CD4-positive, CD25-positive, alpha-beta regulatory T cell (primary cell): ENCODE measurements at regions not wholly inside any gene's neighbourhood (a gene's known extent, or its start where the extent isn't known, plus 50 kb on each side); places are given as distances from the start of the nearest gene placed in this dataset.

Experiments
- ATAC-seq, 2 donors: fragments of 150-1000 bp; cut with Tn5 transposase; one replicate each; pipeline ENCODE4 v1.10.0; 2021; ENCODE audit warnings: low read depth in 2 of 2, moderate number of reproducible peaks in 2 of 2, moderate library complexity in 1 of 2
- DNase-seq, 3 donors: peaks; one replicate each; pipeline versions ENCODE4 v3.0.0 to v3.0.0-alpha.2; 2012 to 2022; ENCODE audit warnings: mixed read lengths in 1 of 3
- H3K27ac ChIP-seq: one replicate; pipeline ENCODE4 v1.7.0; 2013; ENCODE audit warnings: mild to moderate bottlenecking, low read length; ENCODE audit not compliant: insufficient read depth, poor library complexity, severe bottlenecking
- H3K27me3 ChIP-seq: one replicate; pipeline ENCODE4 v1.7.0; 2013; ENCODE audit warnings: low read length; ENCODE audit not compliant: control insufficient read depth, insufficient read depth
- H3K36me3 ChIP-seq: one replicate; pipeline ENCODE4 v1.7.0; 2013; ENCODE audit warnings: mild to moderate bottlenecking, low read length, moderate library complexity; ENCODE audit not compliant: control insufficient read depth, insufficient read depth
- H3K4me1 ChIP-seq: 2 replicates; pipeline ENCODE4 v1.7.0; 2013; ENCODE audit warnings: mild to moderate bottlenecking, low read length; ENCODE audit not compliant: insufficient read depth, control insufficient read depth, poor library complexity, severe bottlenecking
- H3K4me3 ChIP-seq: one replicate; pipeline ENCODE4 v1.7.0; 2013; ENCODE audit warnings: low read depth, mild to moderate bottlenecking, low read length, moderate library complexity
- H3K9me3 ChIP-seq, 2 experiments: 1 replicate in 1 of 2; 2 replicates in 1 of 2; pipeline ENCODE4 v1.7.0; 2013; ENCODE audit warnings: low read length in 2 of 2, mild to moderate bottlenecking in 1 of 2, moderate library complexity in 1 of 2; ENCODE audit not compliant: control insufficient read depth in 2 of 2
- H3K27ac Mint-ChIP-seq, 3 donors: one replicate each; pipeline ENCODE4 v1.8.0; 2020 to 2022; ENCODE audit warnings: mild to moderate bottlenecking in 3 of 3, mixed read lengths in 3 of 3, moderate library complexity in 2 of 3
- H3K27me3 Mint-ChIP-seq: one replicate; pipeline ENCODE4 v1.8.0; 2022; ENCODE audit warnings: mild to moderate bottlenecking, mixed read lengths
- H3K36me3 Mint-ChIP-seq: one replicate; pipeline ENCODE4 v1.8.0; 2020; ENCODE audit warnings: mixed read lengths
- H3K4me1 Mint-ChIP-seq, 4 donors: one replicate each; pipeline ENCODE4 v1.8.0; 2020 to 2022; ENCODE audit warnings: mixed read lengths in 4 of 4, mild to moderate bottlenecking in 1 of 4
- H3K4me3 Mint-ChIP-seq, 4 donors: one replicate each; pipeline ENCODE4 v1.8.0; 2020 to 2022; ENCODE audit warnings: mild to moderate bottlenecking in 4 of 4, mixed read lengths in 4 of 4, moderate library complexity in 3 of 4
- H3K9me3 Mint-ChIP-seq, 7 donors: one replicate each; pipeline ENCODE4 v1.8.0; 2020 to 2022; ENCODE audit warnings: mixed read lengths in 7 of 7, mild to moderate bottlenecking in 3 of 7, moderate library complexity in 2 of 7

DNA sequence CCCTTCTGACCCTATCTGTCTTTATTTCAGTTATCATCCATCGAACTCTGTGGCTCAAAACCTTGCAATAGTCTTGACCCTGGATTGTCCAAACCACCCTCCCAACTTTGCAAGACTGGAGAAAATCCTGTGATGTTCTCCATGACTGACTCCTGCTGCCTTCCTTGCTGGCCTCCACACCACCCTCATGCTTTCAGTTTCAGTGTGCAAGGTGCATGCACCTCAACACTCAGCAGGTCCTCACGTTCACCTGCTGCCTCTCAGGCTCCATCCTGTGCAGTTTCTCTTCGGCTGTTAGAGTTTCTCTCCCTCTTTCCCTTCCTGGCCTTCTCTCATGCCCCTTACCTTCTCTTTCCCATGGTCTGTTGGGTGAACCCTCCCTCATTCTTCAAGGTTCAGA is 59.4 kb upstream of the ASIC2 start:
- Mint-ChIP-seq H3K36me3 (no peaks in the 10 kb centered on the region), H3K4me3 (no peak overlapping the region), H3K27ac (no peak overlapping the region), H3K27me3 (peaks cover 13% of the 10 kb centered on the region), H3K4me1 (no peaks in the 10 kb centered on the region), H3K9me3 (peaks cover 0 to 2% (median 0%) of the 10 kb centered on the region in 7 donors)
- Histone ChIP-seq H3K36me3 (no peaks in the 10 kb centered on the region), H3K9me3 (no peaks in the 10 kb centered on the region), H3K4me3 (no peak overlapping the region), H3K4me1 (no peaks in the 10 kb centered on the region), H3K27ac (no peak overlapping the region), H3K27me3 (no peaks in the 10 kb centered on the region)
- no peak for ATAC-seq
- DNase-seq = no peak

- Histone ChIP-seq H3K36me3 (no peaks in the 10 kb centered on the region), H3K4me3 (no peak overlapping the region), H3K27ac (no peak overlapping the region), H3K27me3 (no peaks in the 10 kb centered on the region), H3K4me1 (no peaks in the 10 kb centered on the region), H3K9me3 (no peaks in the 10 kb centered on the region)
- ATAC-seq (no peak), DNase-seq (no peak)
- no peaks in the 10 kb centered on the region for H3K4me1 Mint-ChIP-seq
- no peaks in the 10 kb centered on the region for H3K36me3 Mint-ChIP-seq
- H3K4me3 Mint-ChIP-seq = no peak overlapping the region
- no peak overlapping the region for H3K27ac Mint-ChIP-seq
- peaks cover 0 to 2% (median 0%) of the 10 kb centered on the region in 7 donors for H3K9me3 Mint-ChIP-seq
- H3K27me3 Mint-ChIP-seq = peaks cover 13% of the 10 kb centered on the region
Measured at GRCh38 chr17:33356266-33356665, 63.2 kb upstream of the ASIC2 start.

DNA sequence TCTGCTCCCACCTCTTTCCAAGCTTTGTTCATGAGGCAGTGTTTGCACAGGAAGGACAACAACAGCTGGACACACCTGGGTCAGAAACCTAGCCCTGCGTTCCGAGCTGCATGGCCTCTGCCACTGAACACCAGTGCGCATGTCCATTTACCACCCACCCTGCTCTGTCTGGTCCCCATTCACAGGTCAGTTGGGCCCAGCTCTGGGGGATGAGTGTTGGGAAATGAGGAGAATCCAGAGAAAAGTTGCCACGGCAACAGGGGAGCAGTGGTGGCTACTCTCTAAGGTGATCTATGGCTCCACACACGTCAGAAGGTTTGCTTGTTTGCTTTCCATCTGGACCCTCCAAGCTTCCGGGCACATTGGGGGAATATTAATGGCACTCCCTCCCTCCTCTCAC is 70.4 kb upstream of the ASIC2 start:
- Mint-ChIP-seq H3K4me3 (no peak overlapping the region), H3K27me3 (peaks cover 4% of the 10 kb centered on the region), H3K4me1 (no peaks in the 10 kb centered on the region), H3K27ac (no peak overlapping the region), H3K36me3 (no peaks in the 10 kb centered on the region), H3K9me3 (peaks cover 0 to 5% (median 0%) of the 10 kb centered on the region in 7 donors)
- no peak for ATAC-seq
- no peak for DNase-seq
- H3K9me3 ChIP-seq = no peaks in the 10 kb centered on the region
- H3K4me3 ChIP-seq = no peak overlapping the region
- no peaks in the 10 kb centered on the region for H3K27me3 ChIP-seq
- H3K4me1 ChIP-seq = no peaks in the 10 kb centered on the region
- no peaks in the 10 kb centered on the region for H3K36me3 ChIP-seq
- H3K27ac ChIP-seq = no peak overlapping the region

DNA sequence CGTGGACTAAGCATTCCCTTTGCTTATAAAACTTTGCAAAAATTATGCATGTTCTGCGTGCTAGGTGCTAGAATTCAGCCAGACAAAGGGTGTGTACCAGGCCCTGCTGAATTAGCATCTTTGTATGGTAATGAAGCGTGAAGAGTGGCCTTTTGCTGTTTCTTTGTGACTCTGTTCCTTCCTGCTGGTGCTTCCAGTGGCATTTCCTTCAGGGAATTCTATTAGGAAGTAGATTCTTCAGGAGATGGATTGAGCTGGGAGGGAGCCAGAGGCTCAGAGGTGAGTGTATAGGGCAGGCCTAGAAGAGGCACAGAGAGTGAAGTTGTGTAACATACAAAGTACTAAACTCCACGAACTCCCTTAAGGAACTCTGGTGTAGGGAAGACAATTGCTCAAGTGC is 73.9 kb upstream of the ASIC2 start:
- no peak overlapping the region for H3K27ac Mint-ChIP-seq

DNA sequence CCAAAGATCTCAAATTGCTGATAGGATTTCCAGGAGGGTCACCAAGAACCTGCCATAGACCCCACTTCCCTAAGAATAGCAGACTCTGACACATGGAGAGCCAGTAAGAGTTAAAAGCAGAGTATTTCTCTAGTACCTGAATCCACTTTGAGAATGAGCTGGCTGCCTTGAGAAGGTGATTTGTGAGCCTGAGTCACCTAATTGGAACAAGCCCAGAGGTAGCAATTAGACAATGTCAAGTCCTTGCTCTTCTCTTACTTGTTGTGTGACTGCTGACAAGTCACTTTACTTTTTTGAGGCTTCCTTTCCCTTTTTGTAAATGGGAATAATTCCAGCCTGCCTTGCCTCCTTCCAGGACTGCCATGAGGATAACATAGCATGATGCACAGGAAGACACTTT is 76.1 kb upstream of the ASIC2 start:
- no peaks in the 10 kb centered on the region for H3K36me3 Mint-ChIP-seq
- H3K27ac Mint-ChIP-seq = no peak overlapping the region
- ATAC-seq = no peak

More for the DNA sequence above, 73.9 kb upstream of the ASIC2 start:
- peaks cover 4% of the 10 kb centered on the region for H3K27me3 Mint-ChIP-seq
- Histone ChIP-seq H3K4me3 (no peak overlapping the region), H3K27me3 (no peaks in the 10 kb centered on the region), H3K36me3 (no peaks in the 10 kb centered on the region), H3K9me3 (no peaks in the 10 kb centered on the region), H3K4me1 (no peaks in the 10 kb centered on the region), H3K27ac (no peak overlapping the region)
- H3K4me3 Mint-ChIP-seq = no peak overlapping the region
- no peaks in the 10 kb centered on the region for H3K36me3 Mint-ChIP-seq
- DNase-seq = no peak
- H3K4me1 Mint-ChIP-seq = peaks cover 0 to 7% (median 0%) of the 10 kb centered on the region in 4 donors
- H3K9me3 Mint-ChIP-seq = peaks cover 0 to 5% (median 0%) of the 10 kb centered on the region in 7 donors
- ATAC-seq = no peak

GRCh38 chr17:33369876-33370275 is 76.8 kb upstream of the ASIC2 start:
- Mint-ChIP-seq H3K27ac (no peak overlapping the region), H3K36me3 (no peaks in the 10 kb centered on the region), H3K9me3 (peaks cover 0 to 5% (median 0%) of the 10 kb centered on the region in 7 donors), H3K27me3 (peaks cover 4% of the 10 kb centered on the region), H3K4me3 (no peak overlapping the region), H3K4me1 (peaks cover 0 to 7% (median 0%) of the 10 kb centered on the region in 4 donors)
- ATAC-seq = no peak
- no peaks in the 10 kb centered on the region for H3K4me1 ChIP-seq
- no peak for DNase-seq
- H3K27ac ChIP-seq = no peak overlapping the region
- no peaks in the 10 kb centered on the region for H3K36me3 ChIP-seq
- H3K4me3 ChIP-seq = no peak overlapping the region
- no peaks in the 10 kb centered on the region for H3K27me3 ChIP-seq
- no peaks in the 10 kb centered on the region for H3K9me3 ChIP-seq

More for the DNA sequence above, 76.1 kb upstream of the ASIC2 start:
- H3K27me3 Mint-ChIP-seq = peaks cover 4% of the 10 kb centered on the region
- Histone ChIP-seq H3K27me3 (no peaks in the 10 kb centered on the region), H3K4me3 (no peak overlapping the region), H3K27ac (no peak overlapping the region), H3K4me1 (no peaks in the 10 kb centered on the region), H3K36me3 (no peaks in the 10 kb centered on the region), H3K9me3 (no peaks in the 10 kb centered on the region)
- peaks cover 0 to 5% (median 0%) of the 10 kb centered on the region in 7 donors for H3K9me3 Mint-ChIP-seq
- H3K4me3 Mint-ChIP-seq = no peak overlapping the region
- H3K4me1 Mint-ChIP-seq = peaks cover 0 to 7% (median 0%) of the 10 kb centered on the region in 4 donors
- DNase-seq = no peak

DNA sequence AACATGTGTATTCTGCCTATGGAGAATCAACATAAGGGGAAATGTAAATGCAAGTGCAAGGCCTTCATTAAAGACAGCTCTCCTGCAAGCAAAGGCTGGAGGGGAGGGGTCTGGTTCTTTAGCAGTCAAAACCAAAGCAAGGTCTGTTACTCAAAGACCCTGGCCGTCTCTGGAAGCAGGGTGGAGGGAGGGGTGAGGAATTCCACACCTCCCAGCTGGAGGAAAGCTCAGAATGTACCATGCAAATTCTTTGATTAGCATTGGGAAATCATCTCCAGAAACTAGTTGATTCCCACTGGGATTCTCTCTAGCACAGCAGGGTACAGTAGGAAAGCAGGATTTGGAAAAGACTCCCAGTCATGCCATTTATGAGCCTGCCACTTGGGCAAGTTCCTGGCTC is 77.3 kb upstream of the ASIC2 start:
- H3K36me3 ChIP-seq = no peaks in the 10 kb centered on the region
- peaks cover 0 to 5% (median 0%) of the 10 kb centered on the region in 7 donors for H3K9me3 Mint-ChIP-seq
- peaks cover under 1% of the 10 kb centered on the region for H3K27me3 Mint-ChIP-seq
- H3K36me3 Mint-ChIP-seq = no peaks in the 10 kb centered on the region
- H3K27ac ChIP-seq = no peak overlapping the region
- H3K4me3 Mint-ChIP-seq = no peak overlapping the region
- no peaks in the 10 kb centered on the region for H3K9me3 ChIP-seq
- H3K27ac Mint-ChIP-seq = no peak overlapping the region
- no peaks in the 10 kb centered on the region for H3K4me1 ChIP-seq
- H3K27me3 ChIP-seq = no peaks in the 10 kb centered on the region
- no peak overlapping the region for H3K4me3 ChIP-seq
- ATAC-seq = no peak
- H3K4me1 Mint-ChIP-seq = peaks cover 0 to 7% (median 0%) of the 10 kb centered on the region in 4 donors
- DNase-seq = no peak

DNA sequence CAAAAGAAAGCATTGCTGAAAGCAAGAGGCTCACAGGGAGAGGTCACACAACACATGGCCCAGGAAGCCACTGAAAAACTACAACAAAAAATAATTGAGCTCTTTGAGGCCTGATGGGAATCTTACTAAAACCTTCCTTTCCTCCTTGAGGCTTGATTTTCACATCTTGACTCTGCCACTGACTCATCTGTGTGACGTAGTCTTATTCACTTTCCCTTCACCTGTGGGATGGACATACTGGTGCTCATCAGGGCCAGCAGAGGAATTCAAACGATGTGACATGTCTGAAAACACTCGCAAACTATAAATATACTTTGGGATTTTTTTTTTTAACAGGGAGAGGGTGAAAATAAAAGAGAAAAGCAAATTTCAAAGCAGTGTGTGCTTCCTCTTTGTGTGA is 78.3 kb upstream of the ASIC2 start:
- Histone ChIP-seq H3K4me3 (no peak overlapping the region), H3K27me3 (no peaks in the 10 kb centered on the region), H3K9me3 (no peaks in the 10 kb centered on the region), H3K27ac (no peak overlapping the region), H3K4me1 (no peaks in the 10 kb centered on the region), H3K36me3 (no peaks in the 10 kb centered on the region)
- peaks cover 0 to 3% (median 0%) of the 10 kb centered on the region in 7 donors for H3K9me3 Mint-ChIP-seq
- H3K27me3 Mint-ChIP-seq = no peaks in the 10 kb centered on the region
- H3K36me3 Mint-ChIP-seq = no peaks in the 10 kb centered on the region
- H3K27ac Mint-ChIP-seq = no peak overlapping the region
- H3K4me1 Mint-ChIP-seq = peaks cover 0 to 7% (median 0%) of the 10 kb centered on the region in 4 donors
- no peak for DNase-seq
- no peak for ATAC-seq
- no peak overlapping the region for H3K4me3 Mint-ChIP-seq
